Effector memory CD4-positive, alpha-beta T cell (primary cell): ENCODE measurements at regions not wholly inside any gene's neighbourhood (a gene's known extent, or its start where the extent isn't known, plus 50 kb on each side); places are given as distances from the start of the nearest gene placed in this dataset.
"Not testable (repeated sequence)": the region's sequence is repeated elsewhere in the genome, so short reads cannot be mapped to it uniquely, and the experiment has no call there.

Experiments used
- DNase-seq, 3 donors: peaks; one replicate each; pipeline ENCODE4 v3.0.0-alpha.2; 2020
- H3K27ac ChIP-seq: 2 replicates; pipeline ENCODE4 v1.7.0; 2013; ENCODE audit warnings: mild to moderate bottlenecking, low read length, moderate library complexity; ENCODE audit not compliant: insufficient read depth, poor library complexity, severe bottlenecking
- H3K27me3 ChIP-seq: replicated peaks from 2 replicates; pipeline ENCODE4 v1.7.0; 2013; ENCODE audit warnings: mild to moderate bottlenecking, low read length; ENCODE audit not compliant: insufficient read depth, control insufficient read depth, poor library complexity, severe bottlenecking
- H3K36me3 ChIP-seq: 2 replicates; pipeline ENCODE4 v1.7.0; 2013; ENCODE audit warnings: mild to moderate bottlenecking, low read length, moderate library complexity; ENCODE audit not compliant: control insufficient read depth, insufficient read depth
- H3K4me1 ChIP-seq: 2 replicates; pipeline ENCODE4 v1.7.0; 2013; ENCODE audit warnings: low read length, mild to moderate bottlenecking; ENCODE audit not compliant: control insufficient read depth, insufficient read depth, poor library complexity, severe bottlenecking
- H3K4me3 ChIP-seq: 2 replicates; pipeline ENCODE4 v1.7.0; 2013; ENCODE audit warnings: low read length, low read depth, mild to moderate bottlenecking; ENCODE audit not compliant: insufficient read depth, poor library complexity, severe bottlenecking
- H3K9me3 ChIP-seq: 2 replicates; pipeline ENCODE4 v1.7.0; 2013; ENCODE audit warnings: mild to moderate bottlenecking, low read length, moderate library complexity; ENCODE audit not compliant: control insufficient read depth

DNA sequence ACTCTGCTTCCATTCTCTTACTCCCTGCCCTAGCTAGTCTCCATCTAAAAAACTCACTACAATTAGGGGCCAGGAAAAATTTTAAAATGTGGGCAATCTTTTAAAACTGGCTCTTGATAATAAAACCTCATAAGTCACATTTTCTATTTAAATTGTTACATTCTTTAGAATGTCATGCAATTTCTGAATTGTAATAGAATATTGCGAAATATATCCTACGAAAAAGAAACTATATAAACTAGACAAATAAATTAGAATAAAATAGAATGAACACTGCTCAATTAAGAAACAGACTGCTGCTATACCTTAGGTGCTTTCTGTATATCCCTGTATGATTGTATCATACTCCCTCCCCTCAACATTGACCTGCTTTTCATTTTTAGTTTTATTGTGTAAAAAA lies 826.0 kb downstream of the IGSF11 start:
- Histone ChIP-seq H3K27ac (no peak overlapping the region), H3K27me3 (no peaks in the 10 kb centered on the region)
- DNase-seq, result no peak

DNA sequence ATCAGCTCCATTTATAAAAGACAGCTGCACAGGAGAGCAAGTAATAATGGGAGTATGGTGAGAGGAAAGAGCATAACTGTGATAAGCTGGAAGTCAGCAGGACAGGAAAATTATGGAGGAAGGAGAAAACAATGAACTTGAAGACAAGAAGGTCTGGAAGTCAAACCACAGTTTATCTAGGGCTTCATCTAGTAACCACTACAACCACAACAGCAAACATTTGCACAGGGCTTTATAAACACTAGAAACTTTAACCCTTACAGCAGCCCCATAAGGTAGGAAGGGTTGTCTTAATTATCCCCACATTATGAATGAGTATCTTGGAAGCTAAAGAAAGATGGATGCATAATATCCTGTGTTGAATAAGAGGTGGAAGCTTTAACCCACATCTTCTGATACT lies 820.8 kb downstream of the IGSF11 start:
- no peaks in the 10 kb centered on the region for H3K9me3 ChIP-seq
- DNase-seq, result no peak
- no peak overlapping the region for H3K27ac ChIP-seq
- no peaks in the 10 kb centered on the region for H3K4me1 ChIP-seq
- H3K36me3 ChIP-seq, result no peaks in the 10 kb centered on the region
- H3K4me3 ChIP-seq, result no peak overlapping the region
- H3K27me3 ChIP-seq, result no peaks in the 10 kb centered on the region

More for the DNA sequence above, 826.0 kb downstream of the IGSF11 start:
- H3K36me3 ChIP-seq, result no peaks in the 10 kb centered on the region
- H3K4me3 ChIP-seq, result no peak overlapping the region
- H3K4me1 ChIP-seq, result no peaks in the 10 kb centered on the region
- H3K9me3 ChIP-seq, result no peaks in the 10 kb centered on the region

DNA sequence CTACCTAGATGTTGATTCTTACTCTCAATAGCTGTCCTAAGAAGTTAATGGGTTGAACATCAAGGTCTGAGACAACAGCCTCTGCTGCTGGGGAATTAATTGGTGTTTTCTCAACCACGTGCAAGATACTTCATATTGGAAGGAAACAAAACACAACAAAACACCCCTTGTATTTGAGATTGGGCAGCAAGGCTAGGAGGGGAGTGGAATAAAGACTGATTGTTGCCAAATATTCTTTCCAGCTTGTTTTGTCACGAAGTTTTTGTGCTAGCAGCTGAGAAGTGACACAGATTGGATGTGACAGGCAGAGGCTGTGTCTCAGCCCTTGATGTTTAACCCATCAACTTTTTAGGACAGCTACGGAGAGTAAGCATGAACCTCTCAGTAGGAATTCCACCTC lies 808.4 kb downstream of the IGSF11 start:
- Histone ChIP-seq H3K9me3 (no peaks in the 10 kb centered on the region), H3K27me3 (no peaks in the 10 kb centered on the region), H3K36me3 (no peaks in the 10 kb centered on the region)

DNA sequence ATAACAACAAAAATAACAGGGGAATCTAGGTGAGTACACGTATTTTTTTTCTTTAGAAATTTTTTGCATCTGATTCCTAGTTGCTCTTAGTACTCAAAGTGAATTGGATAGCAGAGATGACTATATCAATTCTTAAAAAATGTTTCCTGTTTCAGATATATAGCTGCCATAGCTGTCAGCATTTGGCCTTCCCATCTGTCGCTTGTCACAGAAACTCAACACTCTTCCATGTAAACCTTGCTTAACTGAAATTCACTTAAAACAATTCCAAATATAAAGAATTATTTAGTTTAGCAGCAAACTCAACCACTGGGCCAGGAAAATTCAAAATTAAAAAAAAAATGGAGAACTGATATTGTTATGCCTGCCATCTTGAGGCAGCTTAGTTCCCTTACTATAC lies 807.5 kb downstream of the IGSF11 start:
- Histone ChIP-seq H3K4me3 (no peak overlapping the region), H3K4me1 (no peaks in the 10 kb centered on the region), H3K9me3 (no peaks in the 10 kb centered on the region), H3K27me3 (no peaks in the 10 kb centered on the region), H3K27ac (no peak overlapping the region), H3K36me3 (no peaks in the 10 kb centered on the region)
- DNase-seq, result no peak

More for the DNA sequence above, 808.4 kb downstream of the IGSF11 start:
- Histone ChIP-seq H3K4me1 (no peaks in the 10 kb centered on the region), H3K27ac (no peak overlapping the region), H3K4me3 (no peak overlapping the region)
- DNase-seq, result no peak

DNA sequence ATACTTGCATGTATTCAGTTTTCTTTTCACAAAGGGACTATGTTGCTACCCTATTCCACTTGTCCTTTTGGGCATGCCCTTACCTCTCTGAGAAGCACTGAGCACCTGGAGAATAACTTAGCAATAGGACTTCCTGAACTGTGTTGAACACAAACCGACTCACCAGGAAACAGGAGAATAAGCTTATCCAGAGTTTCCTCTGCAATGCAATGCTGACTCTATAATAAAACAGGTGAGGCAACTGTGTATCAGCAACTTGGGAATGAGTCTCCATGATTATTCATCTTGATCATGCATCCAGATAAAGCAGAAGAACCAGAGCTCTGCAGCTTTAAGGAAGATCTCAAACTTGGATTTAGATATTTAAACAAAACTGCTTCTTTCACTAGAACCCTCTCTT lies 806.5 kb downstream of the IGSF11 start:
- DNase-seq, result no peak
- Histone ChIP-seq H3K36me3 (no peaks in the 10 kb centered on the region), H3K4me3 (no peak overlapping the region), H3K27ac (no peak overlapping the region), H3K9me3 (no peaks in the 10 kb centered on the region), H3K27me3 (no peaks in the 10 kb centered on the region), H3K4me1 (no peaks in the 10 kb centered on the region)

DNA sequence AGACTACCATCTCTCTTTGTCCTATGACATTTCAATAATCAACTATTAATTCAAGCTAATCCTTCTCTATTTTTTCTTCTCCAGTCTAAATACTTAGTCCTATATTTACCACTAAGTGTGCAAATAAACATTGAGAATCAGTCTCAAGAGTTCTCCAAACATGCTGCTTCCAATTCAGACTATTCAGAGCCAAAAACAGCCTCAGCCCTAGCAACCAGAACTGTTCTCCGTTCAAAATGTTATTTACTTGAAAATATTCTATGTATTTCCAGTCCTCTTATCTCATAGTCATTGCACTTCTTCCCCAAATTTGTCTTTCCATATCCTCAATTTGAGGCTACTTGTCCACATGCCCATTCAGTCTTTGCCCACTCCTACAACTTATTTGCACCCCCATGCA lies 805.5 kb downstream of the IGSF11 start:
- DNase-seq, result no peak
- no peaks in the 10 kb centered on the region for H3K4me1 ChIP-seq
- H3K27ac ChIP-seq, result no peak overlapping the region
- H3K36me3 ChIP-seq, result no peaks in the 10 kb centered on the region
- no peak overlapping the region for H3K4me3 ChIP-seq
- H3K27me3 ChIP-seq, result no peaks in the 10 kb centered on the region
- H3K9me3 ChIP-seq, result no peaks in the 10 kb centered on the region

DNA sequence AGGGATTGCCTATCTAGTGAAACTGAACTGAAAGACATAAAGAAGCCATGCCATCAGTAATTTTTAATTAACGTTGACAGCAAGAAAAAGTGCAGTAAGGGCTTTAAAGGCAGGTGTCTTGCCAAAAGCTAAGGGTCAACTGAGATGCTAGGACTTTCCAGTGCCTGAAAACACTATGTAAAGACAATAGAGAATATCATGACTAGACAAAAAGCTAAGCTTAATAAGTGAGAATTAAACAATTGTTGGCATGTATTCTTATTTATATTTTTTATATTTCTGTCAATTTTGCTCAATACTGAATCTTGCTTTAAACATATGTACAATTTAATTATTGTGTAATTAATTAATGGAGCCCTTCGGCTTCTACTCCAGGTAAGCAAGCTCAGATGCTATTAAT lies 803.1 kb downstream of the IGSF11 start:
- Histone ChIP-seq H3K4me1 (no peaks in the 10 kb centered on the region), H3K9me3 (no peaks in the 10 kb centered on the region), H3K27ac (no peak overlapping the region), H3K4me3 (no peak overlapping the region), H3K27me3 (no peaks in the 10 kb centered on the region), H3K36me3 (no peaks in the 10 kb centered on the region)
- DNase-seq, result no peak

DNA sequence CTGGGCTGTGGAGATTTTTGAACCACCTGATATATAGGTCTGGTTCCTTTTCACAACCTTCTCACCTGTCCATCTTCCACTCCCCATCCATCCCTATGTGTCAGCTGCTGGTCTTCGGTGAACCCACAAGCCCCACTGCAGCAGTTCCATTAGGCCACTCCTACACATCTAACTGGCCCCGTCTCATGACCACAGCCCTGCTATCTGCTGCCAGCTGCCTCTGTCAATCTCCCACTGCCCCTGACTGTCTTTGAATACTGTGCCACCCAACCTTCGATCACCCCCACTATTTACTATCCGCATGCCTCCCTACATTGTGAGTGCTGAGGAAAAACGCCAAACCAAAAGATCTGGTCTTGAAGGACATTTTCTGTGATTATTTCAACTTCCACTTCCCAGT lies 795.4 kb downstream of the IGSF11 start:
- H3K4me1 ChIP-seq, result no peaks in the 10 kb centered on the region
- no peaks in the 10 kb centered on the region for H3K27me3 ChIP-seq
- DNase-seq, result no peak

DNA sequence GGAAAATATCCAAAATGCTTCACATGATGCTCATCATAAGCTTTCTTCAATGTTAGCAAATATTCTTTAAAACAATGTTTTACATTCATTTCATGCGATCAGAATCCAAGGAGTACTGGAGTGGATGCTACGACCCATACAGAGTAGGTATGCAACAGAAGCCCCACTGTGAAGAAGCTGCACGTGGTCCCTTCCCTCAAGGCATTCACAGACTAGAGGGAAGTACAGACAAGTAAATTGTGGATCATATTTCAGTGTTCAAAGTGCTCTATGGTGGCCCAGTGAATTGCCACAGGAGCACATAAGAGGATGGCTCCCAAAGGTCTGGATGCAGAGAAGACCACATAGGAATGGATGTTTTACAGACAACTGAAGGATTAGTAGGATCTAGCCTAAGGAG lies 789.9 kb downstream of the IGSF11 start:
- no peak overlapping the region for H3K27ac ChIP-seq
- no peaks in the 10 kb centered on the region for H3K27me3 ChIP-seq
- H3K4me3 ChIP-seq, result no peak overlapping the region
- no peaks in the 10 kb centered on the region for H3K36me3 ChIP-seq
- DNase-seq, result no peak
- no peaks in the 10 kb centered on the region for H3K4me1 ChIP-seq
- H3K9me3 ChIP-seq, result no peaks in the 10 kb centered on the region

More for the DNA sequence above, 795.4 kb downstream of the IGSF11 start:
- Histone ChIP-seq H3K4me3 (no peak overlapping the region), H3K9me3 (no peaks in the 10 kb centered on the region), H3K36me3 (no peaks in the 10 kb centered on the region), H3K27ac (no peak overlapping the region)

DNA sequence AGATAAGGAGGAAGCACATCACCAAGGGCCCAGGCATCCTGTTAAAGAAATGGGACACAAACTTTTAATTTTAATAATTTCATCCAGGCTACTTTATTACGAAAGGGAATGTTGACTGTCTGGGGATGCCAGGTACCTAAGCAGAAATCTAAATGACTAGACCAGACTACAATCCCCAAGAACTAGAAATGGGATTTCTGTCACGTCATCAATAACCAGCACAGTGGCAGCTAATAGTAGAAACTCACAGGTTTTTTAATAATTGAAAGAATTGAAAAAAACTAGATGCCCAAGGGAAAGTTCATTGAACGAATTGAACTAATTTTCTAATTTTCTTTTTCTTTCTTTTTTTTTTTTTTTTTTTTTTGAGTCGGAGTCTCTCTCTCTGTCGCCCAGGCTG lies 789.3 kb downstream of the IGSF11 start:
- no peak for DNase-seq
- H3K27me3 ChIP-seq, result no peaks in the 10 kb centered on the region
- H3K4me1 ChIP-seq, result no peaks in the 10 kb centered on the region
- no peak overlapping the region for H3K27ac ChIP-seq
- H3K36me3 ChIP-seq, result no peaks in the 10 kb centered on the region
- H3K4me3 ChIP-seq, result no peak overlapping the region
- H3K9me3 ChIP-seq, result no peaks in the 10 kb centered on the region

DNA sequence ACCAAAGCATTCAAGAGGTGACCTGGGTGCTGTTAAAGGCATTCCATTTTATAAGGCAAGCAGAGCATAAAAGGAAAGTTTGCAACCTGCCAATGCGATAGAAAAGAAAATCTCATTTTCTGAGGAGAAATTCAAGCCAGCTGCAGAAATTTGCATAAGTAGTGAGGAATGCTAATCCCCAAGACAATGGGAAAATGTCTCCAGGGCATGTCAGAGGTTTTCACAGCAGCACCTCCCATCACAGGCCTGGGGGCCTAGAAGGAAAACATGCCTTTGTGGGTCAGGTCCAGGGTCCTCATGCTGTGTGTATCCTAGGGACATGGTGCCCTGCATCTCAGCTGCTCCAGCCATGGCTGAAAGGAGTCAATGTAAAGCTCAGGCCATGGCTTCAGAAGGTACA lies 775.8 kb downstream of the IGSF11 start:
- H3K27ac ChIP-seq, H3K4me3 ChIP-seq, H3K36me3 ChIP-seq, H3K4me1 ChIP-seq, H3K27me3 ChIP-seq, DNase-seq, H3K9me3 ChIP-seq: not testable (repeated sequence)
